DND-41 (cell line): ENCODE measurements at regions not wholly inside any gene's neighbourhood (a gene's known extent, or its start where the extent isn't known, plus 50 kb on each side); places are given as distances from the start of the nearest gene placed in this dataset.

Source experiments
- ATAC-seq: fragments of 200-7000 bp; cut with Tn5 transposase; 3 replicates; pipeline ENCODE4 v1.9.1; 2021; ENCODE audit warnings: low read depth; ENCODE audit not compliant: insufficient read depth
- DNase-seq: peaks from one replicate; pipeline ENCODE4 v3.0.0-alpha.2; 2020
- H2AFZ ChIP-seq: 2 replicates; pipeline ENCODE4 v1.6.0; 2012; ENCODE audit warnings: low read depth, low read length
- H3K27ac ChIP-seq: 2 replicates; pipeline ENCODE4 v1.5.1; 2012; ENCODE audit warnings: low read length, inconsistent platforms
- H3K27me3 ChIP-seq: fragments of 200-600 bp; sonication (generic); 2 replicates; pipeline ENCODE4 v1.6.0; 2012; ENCODE audit warnings: low read length, mild to moderate bottlenecking, inconsistent platforms; ENCODE audit not compliant: insufficient read depth, poor library complexity
- H3K36me3 ChIP-seq: 2 replicates; pipeline ENCODE4 v1.5.1; 2012; ENCODE audit warnings: low read length, inconsistent platforms; ENCODE audit not compliant: insufficient read depth
- H3K4me1 ChIP-seq: 2 replicates; pipeline ENCODE4 v1.5.1; 2012; ENCODE audit warnings: mild to moderate bottlenecking, low read length; ENCODE audit not compliant: insufficient read depth
- H3K4me2 ChIP-seq: 2 replicates; pipeline ENCODE4 v1.6.0; 2012; ENCODE audit warnings: mild to moderate bottlenecking, moderate library complexity, low read length, inconsistent platforms; ENCODE audit not compliant: insufficient read depth
- H3K4me3 ChIP-seq, 2 experiments: fragments of 200-600 bp in 1 of 2; shearing (Covaris generic) in 1 of 2; 2 replicates each; pipeline ENCODE4 v1.5.1; 2012 to 2016; ENCODE audit warnings: inconsistent platforms in 2 of 2, low read length in 2 of 2, mild to moderate bottlenecking in 2 of 2, low read depth in 1 of 2, moderate library complexity in 1 of 2
- H3K79me2 ChIP-seq: 2 replicates; pipeline ENCODE4 v1.6.0; 2012; ENCODE audit warnings: low read length, inconsistent platforms; ENCODE audit not compliant: insufficient read depth
- H3K9ac ChIP-seq: 2 replicates; pipeline ENCODE4 v1.6.0; 2012; ENCODE audit warnings: low read depth, mild to moderate bottlenecking, inconsistent platforms, low read length, moderate library complexity
- H3K9me3 ChIP-seq: 2 replicates; pipeline ENCODE4 v1.5.1; 2012; ENCODE audit warnings: low read length, moderate library complexity, mild to moderate bottlenecking, inconsistent platforms; ENCODE audit not compliant: insufficient read depth, severe bottlenecking
- H4K20me1 ChIP-seq: 2 replicates; pipeline ENCODE4 v1.6.0; 2012; ENCODE audit warnings: low read length; ENCODE audit not compliant: insufficient read depth
- CTCF ChIP-seq: IDR thresholded peaks from 2 replicates; pipeline ENCODE4 v1.5.1; 2012; ENCODE audit warnings: borderline replicate concordance, low read length, moderate library complexity, mild to moderate bottlenecking; ENCODE audit not compliant: poor library complexity, severe bottlenecking; ENCODE audit errors: extremely low read depth
- EZH2 ChIP-seq: IDR thresholded peaks from 3 replicates; pipeline ENCODE4 v1.6.1; 2012; ENCODE audit warnings: borderline replicate concordance, low read depth, mild to moderate bottlenecking, moderate library complexity, low read length, inconsistent platforms; ENCODE audit not compliant: severe bottlenecking

- Histone ChIP-seq H4K20me1 (no peaks in the 10 kb centered on the region), H3K27ac (no peak overlapping the region), H2AFZ (no peak overlapping the region), H3K36me3 (no peaks in the 10 kb centered on the region), H3K9me3 (no peaks in the 10 kb centered on the region), H3K27me3 (no peaks in the 10 kb centered on the region), H3K4me3 (no peak overlapping the region), H3K4me1 (no peaks in the 10 kb centered on the region), H3K79me2 (no peaks in the 10 kb centered on the region), H3K4me2 (no peak overlapping the region), H3K9ac (no peak overlapping the region)
- no peak for TF ChIP-seq EZH2
- TF ChIP-seq CTCF: no peak
- ATAC-seq (no peak), DNase-seq (no peak)
These were observed 109.6 kb upstream of the GSC start for GRCh38 chr14:94879537-94879936.

GRCh38 chr14:94876306-94876705 lies 106.4 kb upstream of the GSC start:
- H4K20me1 ChIP-seq: no peaks in the 10 kb centered on the region
- no peaks in the 10 kb centered on the region for H3K4me1 ChIP-seq
- H3K27me3 ChIP-seq: peaks cover 4% of the 10 kb centered on the region
- TF ChIP-seq CTCF (no peak), EZH2 (no peak)
- no peak overlapping the region for H3K27ac ChIP-seq
- H3K9me3 ChIP-seq: no peaks in the 10 kb centered on the region
- H3K4me2 ChIP-seq: no peak overlapping the region
- H3K9ac ChIP-seq: no peak overlapping the region
- ATAC-seq: no peak
- H3K36me3 ChIP-seq: no peaks in the 10 kb centered on the region
- H3K4me3 ChIP-seq: no peak overlapping the region
- H3K79me2 ChIP-seq: no peaks in the 10 kb centered on the region
- H2AFZ ChIP-seq: no peak overlapping the region
- no peak for DNase-seq

- Histone ChIP-seq H3K4me1 (no peaks in the 10 kb centered on the region), H3K4me2 (no peak overlapping the region), H3K27me3 (peaks cover 4% of the 10 kb centered on the region), H4K20me1 (no peaks in the 10 kb centered on the region), H3K36me3 (no peaks in the 10 kb centered on the region), H3K79me2 (no peaks in the 10 kb centered on the region), H2AFZ (no peak overlapping the region), H3K4me3 (no peak overlapping the region), H3K27ac (no peak overlapping the region), H3K9me3 (no peaks in the 10 kb centered on the region), H3K9ac (no peak overlapping the region)
- DNase-seq: no peak
- no peak for TF ChIP-seq CTCF
- TF ChIP-seq EZH2: no peak
- ATAC-seq: no peak
These were observed 105.3 kb upstream of the GSC start for GRCh38 chr14:94875256-94875655.

GRCh38 chr14:94868772-94869072 lies 98.8 kb upstream of the GSC start:
- H3K4me1 ChIP-seq: no peaks in the 10 kb centered on the region
- no peaks in the 10 kb centered on the region for H3K79me2 ChIP-seq
- TF ChIP-seq EZH2: no peak
- no peak for TF ChIP-seq CTCF
- H3K27ac ChIP-seq: no peak overlapping the region
- no peak overlapping the region for H2AFZ ChIP-seq
- DNase-seq (no peak), ATAC-seq (no peak)
- no peaks in the 10 kb centered on the region for H3K9me3 ChIP-seq
- H3K4me2 ChIP-seq: no peak overlapping the region
- H3K9ac ChIP-seq: no peak overlapping the region
- H3K27me3 ChIP-seq: peaks cover 4% of the 10 kb centered on the region
- no peaks in the 10 kb centered on the region for H4K20me1 ChIP-seq
- H3K4me3 ChIP-seq: no peak overlapping the region
- H3K36me3 ChIP-seq: no peaks in the 10 kb centered on the region
